ENCODE measurements at regions not wholly inside any gene's neighbourhood (a gene's known extent, or its start where the extent isn't known, plus 50 kb on each side); places are given as distances from the start of the nearest gene placed in this dataset.

- TF ChIP-seq CTCF (IDR thresholded peaks at IDR 0.05) = no peak
- no peak for TF ChIP-seq POLR2A (IDR thresholded peaks at IDR 0.05)
Observed at GRCh38 chr11:130631119-130631518, 182.7 kb downstream of the ADAMTS15 start.
